ENCODE measurements at regions not wholly inside any gene's neighbourhood (a gene's known extent, or its start where the extent isn't known, plus 50 kb on each side); places are given as distances from the start of the nearest gene placed in this dataset.
A peak's percentile ranks its signal among the peaks of the same experiment; 100 is the strongest.

DNA sequence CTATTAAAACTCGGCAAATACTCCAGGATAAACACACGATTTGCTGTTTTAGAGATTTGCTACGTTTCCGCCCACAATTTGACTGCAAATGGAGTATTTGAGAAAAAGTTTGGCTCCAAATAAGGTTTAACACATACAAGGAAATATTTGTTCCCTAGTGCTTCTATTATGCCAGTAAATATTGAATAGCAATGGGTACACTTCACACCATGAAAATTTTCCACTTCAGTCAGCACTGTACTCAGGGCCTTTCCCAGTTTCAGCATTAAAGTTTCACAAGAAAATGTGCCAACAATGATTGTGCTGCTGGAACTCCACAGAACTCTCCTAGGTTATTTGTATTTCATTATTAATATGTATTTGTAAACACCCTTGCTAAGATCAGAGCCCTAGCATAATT is 498.0 kb downstream of the TBL1XR1 start:
- Mint-ChIP-seq H3K9me3 (peaks cover 0 to 2% (median 0%) of the 10 kb centered on the region in 3 donors), H3K36me3 (no peaks in the 10 kb centered on the region), H3K27ac (no peak overlapping the region), H3K4me1 (peaks cover 0 to 2% (median 0%) of the 10 kb centered on the region in 3 donors), H3K4me3 (no peak overlapping the region), H3K27me3 (no peaks in the 10 kb centered on the region)

DNA sequence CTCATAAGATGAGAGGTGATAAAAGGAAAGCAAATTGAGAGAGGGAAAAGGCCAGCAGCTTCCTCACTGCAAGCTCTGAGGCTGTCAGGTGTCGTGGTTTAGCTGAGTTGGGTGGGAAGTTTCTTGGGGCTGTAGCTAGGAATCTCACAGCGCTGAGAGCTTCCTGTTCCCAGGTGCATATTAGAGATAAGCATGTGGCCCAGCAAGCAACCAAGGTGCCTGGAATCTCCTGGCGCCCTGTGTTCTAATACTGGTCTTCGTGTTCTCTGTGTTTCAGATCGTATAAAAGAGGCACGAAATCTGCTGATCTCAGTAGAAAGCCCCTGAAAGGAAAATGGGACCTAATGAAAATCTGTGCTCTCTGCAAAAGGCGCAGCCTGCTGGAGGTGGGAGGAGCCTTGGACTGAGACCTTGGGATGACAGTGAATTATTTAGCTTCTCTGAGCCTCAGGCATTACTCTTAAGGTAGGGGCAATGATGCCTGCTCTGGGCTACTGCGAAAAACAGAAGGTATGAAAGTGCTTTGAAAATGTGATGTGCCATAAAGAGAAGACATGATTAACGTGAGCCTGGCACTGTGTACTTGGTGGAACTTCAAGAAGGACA is 499.9 kb downstream of the TBL1XR1 start:
- Mint-ChIP-seq H3K27ac (peak overlapping the region in 1 of 3 donors; percentile 43), H3K9me3 (peaks cover 0 to 2% (median 0%) of the 10 kb centered on the region in 3 donors), H3K4me3 (no peak overlapping the region), H3K27me3 (no peaks in the 10 kb centered on the region), H3K36me3 (no peaks in the 10 kb centered on the region), H3K4me1 (peaks cover 0 to 2% (median 0%) of the 10 kb centered on the region in 3 donors)

- Mint-ChIP-seq H3K4me3 (no peak overlapping the region), H3K27ac (no peak overlapping the region), H3K4me1 (peaks cover 0 to 2% (median 0%) of the 10 kb centered on the region in 3 donors)
These were observed 500.5 kb downstream of the TBL1XR1 start for GRCh38 chr3:176696816-176697215.

DNA sequence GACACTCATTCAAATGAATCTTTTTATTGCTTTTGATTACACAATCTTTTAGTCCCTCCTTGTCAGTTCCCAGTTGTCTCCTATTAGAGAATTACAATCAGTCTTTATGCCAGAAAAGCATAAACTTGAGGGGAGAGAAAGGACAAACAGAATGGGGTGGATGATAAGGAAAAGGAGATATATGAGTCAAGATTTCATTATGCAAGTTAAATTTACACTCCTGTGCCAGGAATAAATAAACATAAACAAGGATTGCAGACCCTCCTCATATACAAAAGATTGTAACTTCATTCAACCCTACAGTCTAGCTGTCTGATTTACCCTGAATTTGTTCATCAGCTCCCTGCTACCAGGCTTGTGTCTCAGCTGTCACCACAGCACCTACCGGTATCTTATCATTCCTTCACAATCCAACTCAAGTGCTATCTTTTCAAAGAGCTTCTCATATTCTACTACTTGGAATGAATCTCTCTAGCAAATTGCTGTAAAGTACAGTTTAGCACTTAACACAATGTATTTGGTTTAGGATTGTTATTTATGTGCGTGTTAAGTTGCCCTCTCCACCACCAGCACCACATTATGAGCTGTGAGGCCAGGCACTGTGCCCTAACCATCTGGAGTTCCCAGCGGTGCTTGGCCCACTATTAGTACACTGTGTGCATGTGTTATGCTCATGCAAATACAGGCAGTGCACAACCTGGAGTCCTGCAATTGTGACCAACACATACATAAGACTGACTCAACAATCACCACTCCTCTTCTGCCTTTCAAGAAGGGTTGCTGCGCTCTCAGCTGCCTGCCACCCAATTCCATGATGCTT is 504.1 kb downstream of the TBL1XR1 start:
- Mint-ChIP-seq H3K36me3 (no peaks in the 10 kb centered on the region), H3K27ac (no peak overlapping the region), H3K27me3 (no peaks in the 10 kb centered on the region), H3K4me1 (peaks cover 0 to 2% (median 0%) of the 10 kb centered on the region in 3 donors), H3K9me3 (no peaks in the 10 kb centered on the region), H3K4me3 (no peak overlapping the region)

More at GRCh38 chr3:176696816-176697215, 500.5 kb downstream of the TBL1XR1 start:
- H3K36me3 Mint-ChIP-seq = no peaks in the 10 kb centered on the region
- H3K27me3 Mint-ChIP-seq = no peaks in the 10 kb centered on the region
- H3K9me3 Mint-ChIP-seq = peaks cover 0 to 2% (median 0%) of the 10 kb centered on the region in 3 donors

DNA sequence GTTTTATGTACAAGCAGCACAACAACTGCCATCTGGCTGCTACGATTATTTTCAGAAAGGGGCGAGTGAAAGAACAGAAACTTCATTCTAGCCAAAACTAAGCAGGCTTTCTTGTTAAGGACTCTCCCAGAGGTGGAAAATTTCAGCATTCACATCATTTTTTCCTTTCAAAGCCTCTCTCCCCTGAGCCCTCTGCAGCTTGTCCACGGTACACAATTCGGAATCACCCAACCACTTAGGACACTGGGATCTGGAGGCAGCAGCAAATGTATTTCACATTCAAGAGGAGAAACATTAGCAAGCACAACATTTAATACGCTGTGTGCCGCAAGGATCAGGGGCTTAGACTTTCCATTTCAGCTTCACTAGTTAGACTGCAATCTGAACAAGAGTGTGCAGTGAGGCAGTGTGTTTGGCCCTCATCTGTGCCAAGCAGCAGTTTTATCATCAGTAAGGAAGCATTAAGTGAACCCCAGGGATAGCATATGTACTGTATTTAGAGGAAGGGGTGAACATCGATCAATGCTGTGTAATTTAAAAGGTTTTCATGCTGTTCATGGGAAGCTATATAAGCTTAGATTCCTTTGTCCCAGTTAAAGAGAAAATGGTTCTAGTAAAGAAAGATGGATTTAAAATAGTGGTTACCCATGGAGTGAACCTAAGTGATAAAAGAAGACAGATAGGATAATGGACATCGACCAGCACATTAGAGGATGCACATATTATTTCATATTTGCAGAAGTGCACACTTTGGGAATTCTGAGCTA is 504.9 kb downstream of the TBL1XR1 start:
- Mint-ChIP-seq H3K4me3 (no peak overlapping the region), H3K9me3 (no peaks in the 10 kb centered on the region), H3K4me1 (no peaks in the 10 kb centered on the region), H3K36me3 (no peaks in the 10 kb centered on the region), H3K27me3 (no peaks in the 10 kb centered on the region), H3K27ac (no peak overlapping the region)

GRCh38 chr3:176690083-176690869 is 507.0 kb downstream of the TBL1XR1 start:
- no peaks in the 10 kb centered on the region for H3K27me3 Mint-ChIP-seq
- H3K27ac Mint-ChIP-seq = no peak overlapping the region
- peaks cover 0 to 2% (median 2%) of the 10 kb centered on the region in 3 donors for H3K9me3 Mint-ChIP-seq
- H3K4me1 Mint-ChIP-seq = no peaks in the 10 kb centered on the region
- H3K36me3 Mint-ChIP-seq = peaks cover 3% of the 10 kb centered on the region
- no peak overlapping the region for H3K4me3 Mint-ChIP-seq

GRCh38 chr3:176687754-176688153 is 509.5 kb downstream of the TBL1XR1 start:
- H3K4me1 Mint-ChIP-seq = no peaks in the 10 kb centered on the region
- H3K4me3 Mint-ChIP-seq = no peak overlapping the region
- H3K36me3 Mint-ChIP-seq = peaks cover 3% of the 10 kb centered on the region
- peaks cover 2 to 11% (median 3%) of the 10 kb centered on the region in 3 donors for H3K9me3 Mint-ChIP-seq
- no peak overlapping the region for H3K27ac Mint-ChIP-seq
- H3K27me3 Mint-ChIP-seq = no peaks in the 10 kb centered on the region

DNA sequence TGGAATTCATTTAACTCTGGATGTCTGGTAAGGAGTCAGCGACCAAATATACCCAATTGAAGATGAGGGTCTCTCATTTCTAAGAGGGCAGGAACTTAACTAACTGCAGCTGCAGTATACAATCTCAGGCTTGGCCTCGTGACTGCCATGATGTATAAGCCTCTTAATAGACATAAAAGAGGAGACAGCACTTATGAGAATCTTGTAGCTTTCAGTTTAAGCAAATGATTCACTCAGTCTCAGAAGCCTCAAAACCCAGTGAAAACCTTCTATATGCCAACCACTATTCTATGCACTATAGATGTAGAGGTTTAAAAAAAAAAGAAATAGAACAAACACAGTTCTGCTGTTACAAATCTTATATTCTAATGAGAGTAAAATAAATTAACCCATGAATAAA is 513.9 kb downstream of the TBL1XR1 start:
- Mint-ChIP-seq H3K4me3 (no peak overlapping the region), H3K9me3 (peaks cover 4 to 18% (median 12%) of the 10 kb centered on the region in 3 donors), H3K27ac (no peak overlapping the region), H3K36me3 (peaks cover 3% of the 10 kb centered on the region), H3K4me1 (no peaks in the 10 kb centered on the region), H3K27me3 (no peaks in the 10 kb centered on the region)

DNA sequence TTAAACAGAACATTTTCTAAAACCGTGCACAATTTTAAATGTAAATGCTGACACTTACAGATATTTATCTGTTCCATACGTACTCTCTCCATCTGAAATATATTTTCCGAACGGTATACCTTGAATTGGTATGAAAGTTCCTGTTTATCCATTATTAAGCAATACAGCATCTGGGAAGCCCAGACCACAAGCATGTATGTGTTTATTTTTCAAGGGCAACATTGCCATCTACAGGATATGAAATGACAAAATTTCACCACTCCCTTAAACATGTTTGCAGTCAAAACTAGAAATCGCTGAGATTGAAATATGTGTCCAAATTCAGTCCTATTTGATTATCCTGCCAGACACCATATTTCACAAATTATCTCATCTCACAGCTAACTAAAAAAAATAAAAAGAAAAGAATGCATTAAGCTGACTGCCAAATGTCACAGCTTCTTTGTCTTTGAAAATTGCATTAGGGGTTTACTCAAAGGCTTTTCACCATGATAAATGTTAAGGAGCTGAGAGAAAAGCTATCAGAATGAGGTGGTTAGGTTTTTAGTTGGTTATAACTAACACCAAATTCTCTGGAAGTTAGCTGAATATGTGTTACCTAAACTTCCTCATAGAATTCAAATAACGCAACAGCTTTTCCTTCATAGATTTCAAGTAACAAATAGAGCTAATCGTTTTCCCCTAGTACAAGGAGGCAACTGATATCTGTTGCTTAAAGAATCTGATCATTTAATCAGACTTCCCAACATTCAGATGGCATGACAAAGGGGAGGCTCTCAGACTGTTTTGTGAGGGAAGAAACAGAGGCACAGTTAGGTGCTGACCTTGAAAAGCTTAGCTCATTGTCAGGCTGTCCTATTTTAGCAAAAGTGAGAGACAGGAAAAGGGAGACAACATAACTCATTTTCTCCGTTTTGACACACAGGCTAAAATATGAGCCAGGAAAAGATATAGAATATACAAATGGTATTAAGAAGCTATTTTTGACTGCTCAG is 533.1 kb downstream of the TBL1XR1 start:
- H3K36me3 Mint-ChIP-seq = no peaks in the 10 kb centered on the region
- H3K27ac Mint-ChIP-seq = no peak overlapping the region
- H3K4me1 Mint-ChIP-seq = no peaks in the 10 kb centered on the region
- no peaks in the 10 kb centered on the region for H3K27me3 Mint-ChIP-seq
- H3K4me3 Mint-ChIP-seq = no peak overlapping the region
- peaks cover 0 to 5% (median 2%) of the 10 kb centered on the region in 3 donors for H3K9me3 Mint-ChIP-seq

- Mint-ChIP-seq H3K27ac (no peak overlapping the region), H3K27me3 (no peaks in the 10 kb centered on the region), H3K9me3 (peaks cover 0 to 2% (median 0%) of the 10 kb centered on the region in 3 donors), H3K4me1 (no peaks in the 10 kb centered on the region), H3K36me3 (no peaks in the 10 kb centered on the region), H3K4me3 (no peak overlapping the region)
These were observed 533.9 kb downstream of the TBL1XR1 start for GRCh38 chr3:176663387-176663786.

- no peak overlapping the region for H3K4me3 Mint-ChIP-seq
- H3K4me1 Mint-ChIP-seq = no peaks in the 10 kb centered on the region
- peaks cover 0 to 2% (median 0%) of the 10 kb centered on the region in 3 donors for H3K9me3 Mint-ChIP-seq
- H3K27me3 Mint-ChIP-seq = no peaks in the 10 kb centered on the region
- no peak overlapping the region for H3K27ac Mint-ChIP-seq
- no peaks in the 10 kb centered on the region for H3K36me3 Mint-ChIP-seq
These were observed 535.8 kb downstream of the TBL1XR1 start for GRCh38 chr3:176661432-176661964.

DNA sequence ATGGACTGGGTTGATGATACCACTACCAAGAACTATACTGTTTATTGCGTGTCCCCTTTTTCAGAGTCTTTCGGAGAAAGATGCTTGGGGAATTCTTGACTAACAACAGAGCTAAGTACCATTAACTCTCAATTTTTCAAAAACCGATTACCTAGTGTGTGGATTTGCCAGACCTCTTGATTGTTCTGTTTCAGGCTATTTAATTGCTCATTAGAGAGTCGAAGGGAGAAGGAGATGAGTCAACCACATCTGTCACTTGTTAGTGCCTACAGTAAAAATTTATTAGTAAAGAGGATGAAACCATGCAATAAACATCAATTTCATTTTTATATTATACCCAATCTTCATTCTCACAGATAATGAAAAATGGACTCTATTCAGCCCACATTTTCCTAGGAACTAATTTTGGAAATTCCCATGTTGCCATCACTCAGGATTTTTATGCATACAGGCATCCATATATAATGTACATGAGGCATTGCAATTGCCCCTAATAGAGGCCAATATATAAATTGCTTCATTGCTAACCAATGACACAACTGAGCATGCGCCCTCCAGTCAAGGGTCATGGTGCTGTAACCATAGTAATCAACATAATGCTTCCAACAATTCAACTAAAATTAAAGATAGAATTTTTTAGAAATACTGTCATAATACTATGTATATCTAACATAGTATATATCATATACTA is 541.7 kb downstream of the TBL1XR1 start:
- Mint-ChIP-seq H3K27me3 (no peaks in the 10 kb centered on the region), H3K36me3 (no peaks in the 10 kb centered on the region), H3K27ac (no peak overlapping the region), H3K4me1 (no peaks in the 10 kb centered on the region), H3K4me3 (no peak overlapping the region), H3K9me3 (peaks cover 0 to 4% (median 4%) of the 10 kb centered on the region in 3 donors)

DNA sequence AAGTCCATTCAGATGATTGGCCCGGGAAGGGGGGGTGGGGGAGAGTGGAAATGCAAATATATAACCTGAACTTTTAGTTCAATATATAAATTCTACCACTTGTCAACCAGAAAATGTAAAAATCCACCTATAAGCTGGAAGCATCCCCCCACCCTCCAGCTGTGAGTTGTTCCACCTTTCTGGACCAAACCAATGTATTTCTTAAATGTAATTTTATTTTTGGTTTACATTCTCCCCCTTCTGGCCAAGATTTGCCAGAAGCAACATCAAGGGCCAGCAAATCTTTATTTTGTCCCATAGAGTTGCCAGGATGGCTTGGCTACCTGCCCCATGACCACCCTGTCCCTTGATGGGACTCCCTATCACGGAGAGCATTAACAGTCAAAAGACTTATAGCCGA is 545.7 kb downstream of the TBL1XR1 start:
- no peaks in the 10 kb centered on the region for H3K27me3 Mint-ChIP-seq
- H3K36me3 Mint-ChIP-seq = no peaks in the 10 kb centered on the region
- no peak overlapping the region for H3K27ac Mint-ChIP-seq
- H3K4me1 Mint-ChIP-seq = no peaks in the 10 kb centered on the region
- peaks cover 1 to 4% (median 4%) of the 10 kb centered on the region in 3 donors for H3K9me3 Mint-ChIP-seq
- no peak overlapping the region for H3K4me3 Mint-ChIP-seq
